NCI-H1092 (cell line): ENCODE measurements at regions not wholly inside any gene's neighbourhood (a gene's known extent, or its start where the extent isn't known, plus 50 kb on each side); places are given as distances from the start of the nearest gene placed in this dataset.
"Not testable (repeated sequence)": the region's sequence is repeated elsewhere in the genome, so short reads cannot be mapped to it uniquely, and the experiment has no call there.

Experiments
- DNase-seq: peaks from one replicate; lab custom pipeline; 2025; lab: John Stamatoyannopoulos, UW

DNA sequence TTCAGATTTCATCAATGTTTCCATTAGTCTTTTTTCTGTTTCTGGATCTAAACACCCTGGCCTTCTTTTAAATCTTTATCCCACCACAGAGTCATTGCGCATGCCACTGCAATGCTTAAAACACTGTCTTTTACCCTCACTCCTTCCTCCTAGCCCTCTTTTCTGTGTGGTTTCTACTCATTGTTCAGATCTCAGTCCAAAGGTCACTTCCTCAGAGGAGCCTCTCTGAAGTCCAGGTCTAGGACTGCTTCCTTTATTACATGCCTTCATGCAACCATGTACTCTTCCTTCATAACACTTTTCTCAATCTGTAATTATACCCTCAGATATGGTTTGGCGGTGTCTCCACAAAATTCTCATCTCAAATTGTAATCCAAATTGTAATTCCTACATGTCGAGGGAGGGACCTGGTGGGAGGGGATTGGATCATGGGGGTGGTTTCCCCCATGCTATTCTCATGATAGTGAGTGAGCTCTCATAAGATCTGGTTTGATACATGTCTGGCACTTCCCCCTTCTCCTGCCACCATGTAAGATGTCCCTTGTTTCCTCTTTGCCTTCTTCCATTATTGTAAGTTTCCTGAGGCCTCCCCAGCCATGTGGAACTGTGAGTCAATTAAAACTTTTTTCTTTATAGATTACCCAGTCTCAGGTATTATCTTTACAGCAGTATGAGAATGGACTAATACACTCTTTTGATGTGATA, 808.9 kb downstream of the DIAPH3 start:
- no peak for DNase-seq

DNA sequence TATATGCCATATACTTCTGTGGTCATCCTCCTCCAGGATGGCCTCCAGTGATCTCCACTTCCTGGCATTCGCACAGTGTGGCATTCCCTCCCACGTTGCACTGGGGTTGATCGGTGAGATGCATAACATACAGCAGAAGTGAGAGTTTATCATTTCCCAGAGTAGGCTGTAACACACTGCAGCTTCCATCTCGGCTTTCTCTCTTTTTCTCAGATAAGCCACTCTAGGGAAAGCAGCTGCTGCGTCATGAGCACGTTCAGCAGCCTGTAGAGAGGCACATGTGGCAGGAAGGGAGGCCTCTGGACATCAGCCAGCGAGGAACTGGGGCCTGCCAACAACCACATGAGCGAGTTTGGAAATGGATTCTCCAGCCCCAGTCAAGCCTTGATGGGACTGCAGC, 807.1 kb downstream of the DIAPH3 start:
- peak; percentile 82 for DNase-seq

DNA sequence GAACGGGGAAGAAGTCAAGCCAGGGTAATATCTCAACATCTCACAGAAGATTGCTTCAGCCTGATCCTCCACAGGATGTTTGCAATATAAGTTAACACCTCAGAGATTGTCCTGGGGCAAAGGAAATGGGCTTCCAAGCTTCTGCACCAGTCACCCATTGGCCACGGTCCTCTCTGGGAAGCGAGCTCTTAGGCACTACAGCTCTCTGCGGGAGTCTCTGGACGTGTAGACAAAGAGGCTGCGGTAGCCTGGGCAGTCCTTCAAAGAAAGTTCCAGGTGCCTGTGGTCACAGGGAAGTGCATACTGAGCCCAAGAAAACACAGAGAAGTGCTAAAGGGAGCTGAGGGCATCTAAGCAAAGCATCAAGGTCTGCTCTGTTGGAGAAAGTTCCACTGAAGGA, 805.7 kb downstream of the DIAPH3 start:
- DNase-seq, result no peak

DNA sequence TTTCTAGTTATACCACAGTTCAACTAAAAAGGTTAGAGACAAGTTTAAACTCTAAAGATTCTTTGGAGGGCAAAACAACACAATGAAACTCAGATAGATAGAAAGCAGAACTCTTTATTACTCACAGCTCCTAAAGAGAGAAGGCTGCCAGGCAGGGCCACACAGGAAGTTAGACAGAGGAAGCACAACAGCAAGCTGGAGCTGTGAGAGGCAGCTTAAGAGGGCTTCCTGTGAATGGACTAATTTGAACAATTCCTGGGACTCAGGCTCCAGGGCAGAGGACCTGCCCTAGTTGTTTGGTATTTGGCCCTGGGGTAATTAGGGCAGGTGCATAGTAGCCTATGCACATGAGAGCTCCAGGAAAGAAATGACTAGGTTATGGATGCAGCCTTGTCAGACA, 803.6 kb downstream of the DIAPH3 start:
- no peak for DNase-seq

DNA sequence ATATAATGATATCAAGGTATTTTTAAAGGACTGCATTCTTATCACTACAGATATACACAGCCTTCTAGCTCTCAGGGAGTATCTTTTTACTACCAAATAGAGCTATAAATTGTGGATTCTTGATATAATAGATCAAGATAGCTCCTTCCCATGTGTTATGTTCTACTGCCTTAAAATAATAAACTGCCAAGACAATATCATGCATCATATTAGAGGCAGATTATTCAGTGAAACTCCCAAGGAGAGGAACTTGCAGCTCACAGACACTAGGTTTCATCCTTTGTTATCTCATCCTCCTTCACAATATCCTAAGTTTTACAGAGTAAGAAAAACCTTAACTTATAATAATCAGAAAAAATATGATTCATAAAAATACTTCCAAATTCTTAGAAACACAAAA, 802.8 kb downstream of the DIAPH3 start:
- no peak for DNase-seq

DNA sequence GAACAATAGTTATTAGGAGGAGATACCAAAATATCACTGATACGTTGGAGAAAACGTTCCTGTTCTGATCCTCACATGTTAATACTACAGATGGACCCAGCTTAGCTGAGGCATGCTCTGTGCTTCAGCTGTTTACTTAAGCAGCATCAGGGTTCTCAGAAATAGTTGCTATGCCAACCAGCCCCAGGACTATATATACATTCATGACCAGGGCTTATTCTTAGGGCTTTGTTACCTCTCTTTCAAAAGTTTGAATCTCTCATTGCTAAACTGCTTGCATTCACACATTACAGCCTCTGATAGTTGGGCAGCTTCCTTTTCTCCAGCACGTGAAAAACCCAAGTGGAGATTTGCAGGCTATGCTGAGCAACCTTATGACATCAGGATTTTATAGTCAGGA, 800.4 kb downstream of the DIAPH3 start:
- no peak for DNase-seq

DNA sequence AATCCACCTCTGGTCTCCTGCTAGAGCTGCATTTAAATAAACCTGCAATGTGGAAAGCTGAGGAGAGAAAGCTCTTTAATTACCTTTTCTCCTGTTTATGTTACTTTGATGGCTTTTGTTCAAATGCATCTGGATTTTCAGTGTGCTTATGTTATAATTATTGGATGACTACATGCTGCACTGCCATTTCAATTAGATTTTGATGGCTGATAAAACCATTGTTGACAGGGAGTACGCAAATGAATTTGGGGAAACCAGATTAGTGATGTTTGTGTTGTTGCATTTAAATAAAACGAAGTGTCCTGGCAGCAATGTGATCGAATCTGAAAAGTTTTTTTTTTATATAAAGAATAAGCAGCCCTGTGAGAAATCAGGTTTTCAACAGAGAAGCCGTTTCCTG, 799.8 kb downstream of the DIAPH3 start:
- DNase-seq, result no peak

DNA sequence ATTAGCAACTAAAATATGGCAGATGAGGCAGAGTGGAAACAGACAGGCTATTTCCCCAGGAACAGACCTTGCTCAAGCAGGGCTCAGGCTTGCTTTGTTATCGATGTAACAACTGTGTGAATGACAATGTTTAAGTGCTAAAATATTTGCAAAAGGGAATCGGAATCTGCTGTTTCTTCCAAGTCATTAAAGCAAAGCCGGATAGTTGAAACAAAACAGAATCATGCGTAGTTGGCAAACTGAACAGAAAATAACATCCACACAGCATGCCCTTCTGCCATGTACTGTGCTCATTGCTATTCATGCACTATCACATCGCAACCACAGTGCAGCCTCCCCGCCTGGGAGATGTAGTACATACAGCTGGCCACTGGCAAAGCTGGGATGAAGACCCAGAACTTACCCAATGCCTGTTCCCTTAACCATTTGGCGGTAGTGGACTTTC, 799.1 kb downstream of the DIAPH3 start:
- DNase-seq, result no peak

DNA sequence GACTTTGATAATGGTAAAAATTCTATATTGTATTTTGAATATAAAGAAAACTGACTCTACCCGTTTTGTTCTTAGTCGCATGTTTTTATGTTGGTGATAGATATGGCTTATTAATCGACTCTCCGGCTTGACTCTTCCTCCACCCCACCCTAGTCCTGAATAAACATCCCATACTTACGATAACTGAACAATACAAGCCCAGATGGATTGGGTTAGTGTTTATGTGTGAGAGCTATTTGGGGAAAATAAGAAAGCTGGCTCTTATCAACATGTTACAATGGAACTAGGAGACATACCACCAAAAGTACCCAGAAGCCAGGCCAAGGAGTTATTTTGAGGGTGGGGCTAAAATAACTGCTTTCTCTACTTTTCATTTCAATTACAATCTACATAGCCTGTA, 796.3 kb downstream of the DIAPH3 start:
- DNase-seq, result no peak

DNA sequence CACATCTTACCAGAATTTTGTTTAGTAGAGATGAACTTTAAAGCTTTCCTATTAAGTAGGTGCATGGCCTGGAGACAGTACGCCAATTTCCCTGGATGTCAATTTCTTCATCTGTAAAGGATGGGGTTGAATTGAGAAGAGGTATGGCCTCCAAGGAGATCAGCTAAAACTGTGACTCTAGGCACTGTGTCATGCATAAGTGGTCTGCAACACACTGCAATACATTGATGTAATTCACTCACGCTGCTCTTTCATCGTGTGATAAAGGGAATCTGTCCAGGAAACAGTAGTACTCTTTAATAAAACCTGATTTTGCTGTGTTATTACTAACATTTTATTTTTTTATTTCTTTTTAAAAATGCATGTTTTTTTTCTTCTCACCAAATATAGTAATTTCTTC, 795.8 kb downstream of the DIAPH3 start:
- DNase-seq, result no peak

DNA sequence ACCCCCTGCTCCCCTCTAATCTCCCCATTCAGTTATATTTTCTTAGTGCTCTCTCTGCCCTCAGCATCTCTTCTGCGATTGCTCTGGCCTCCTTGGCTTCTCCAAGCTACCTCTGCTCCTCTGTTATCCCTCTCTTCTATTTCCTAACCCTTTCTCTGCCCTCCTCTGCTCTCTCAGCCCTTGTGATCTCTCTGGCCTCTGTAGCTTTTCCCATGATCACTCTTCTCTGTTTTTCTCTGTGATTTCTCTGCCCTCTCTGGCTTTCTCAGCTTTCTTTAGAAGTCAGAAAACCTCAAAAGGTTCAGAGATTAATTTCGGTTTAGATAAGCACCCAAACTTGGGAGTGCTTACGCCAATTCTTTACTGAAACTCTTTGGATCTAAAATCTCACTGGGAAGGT, 795.0 kb downstream of the DIAPH3 start:
- DNase-seq, result no peak

DNA sequence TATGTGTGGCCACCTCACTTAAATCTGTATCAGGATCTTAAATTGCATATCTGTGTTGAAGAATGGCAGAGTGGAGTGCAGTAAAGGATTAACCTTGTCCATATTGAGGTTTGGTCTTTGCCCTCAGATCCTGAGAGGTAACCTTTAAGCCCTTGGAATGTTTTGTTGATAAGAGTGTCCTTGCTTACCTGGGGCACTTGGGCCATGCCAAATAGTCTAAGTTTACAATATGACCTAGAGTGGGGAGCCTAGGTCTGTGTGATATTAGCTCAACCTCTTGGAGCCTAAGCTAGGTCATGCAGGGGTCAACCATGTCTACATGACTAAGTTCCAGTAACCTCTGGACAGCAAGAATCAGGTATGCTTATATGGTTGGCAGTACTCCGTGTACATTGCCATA, 792.5 kb downstream of the DIAPH3 start:
- no peak for DNase-seq

DNA sequence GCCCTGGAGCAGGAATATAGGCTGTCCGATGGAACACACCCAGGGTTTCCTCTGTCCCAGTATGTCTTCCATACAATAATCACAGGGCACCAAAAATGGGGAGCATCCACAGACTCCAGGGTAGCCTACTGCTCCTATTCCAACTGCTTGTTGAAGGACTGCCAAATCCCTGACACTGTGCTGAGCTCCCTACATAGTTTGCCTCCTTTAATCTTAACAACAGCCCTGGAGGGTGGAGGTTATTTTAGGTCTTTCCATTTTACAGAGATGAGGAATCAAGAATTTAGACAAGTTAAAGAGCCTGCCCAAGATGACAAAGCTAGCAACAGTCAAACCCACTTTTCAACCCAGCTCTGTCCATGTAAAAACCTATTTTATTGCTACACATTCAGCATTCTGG, 790.4 kb downstream of the DIAPH3 start:
- no peak for DNase-seq

DNA sequence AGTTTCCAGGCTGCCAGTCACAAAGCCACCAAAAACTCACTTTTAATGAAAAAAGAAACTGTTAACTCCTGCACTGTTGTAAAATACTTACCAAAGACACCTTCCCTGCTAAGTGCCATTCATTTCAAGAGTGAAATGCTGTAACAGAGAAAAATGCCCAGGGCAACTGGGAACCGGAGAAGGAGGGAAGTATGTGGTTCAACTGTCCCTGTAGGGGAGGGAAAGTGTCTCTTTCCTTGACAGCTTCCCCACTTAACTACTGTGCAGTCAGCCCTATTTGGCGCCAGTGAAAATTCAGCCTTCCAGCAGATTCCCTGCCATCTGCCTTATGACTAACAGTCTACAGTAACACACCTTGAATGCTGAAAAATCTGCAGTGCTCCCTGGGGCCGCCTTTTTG, 789.0 kb downstream of the DIAPH3 start:
- DNase-seq, result no peak

DNA sequence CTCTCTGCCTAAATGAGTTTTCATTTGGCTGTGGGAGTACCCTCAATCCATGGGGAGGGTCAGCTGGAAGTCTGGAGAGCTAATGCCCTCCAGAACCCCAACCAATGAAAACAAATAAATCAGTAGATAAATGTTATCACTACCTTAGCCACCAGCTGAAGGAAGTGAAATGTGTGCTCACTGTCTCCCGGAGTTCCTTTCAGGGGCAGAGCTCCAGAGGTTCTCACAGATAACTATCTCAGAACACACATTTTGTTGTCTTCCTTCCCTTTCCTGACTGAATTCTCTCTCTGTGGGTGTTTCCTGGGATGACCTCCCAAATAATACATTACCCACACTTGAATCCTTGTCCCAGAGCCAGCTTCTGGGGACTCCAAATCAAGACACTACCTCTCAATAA, 779.6 kb downstream of the DIAPH3 start:
- no peak for DNase-seq

DNA sequence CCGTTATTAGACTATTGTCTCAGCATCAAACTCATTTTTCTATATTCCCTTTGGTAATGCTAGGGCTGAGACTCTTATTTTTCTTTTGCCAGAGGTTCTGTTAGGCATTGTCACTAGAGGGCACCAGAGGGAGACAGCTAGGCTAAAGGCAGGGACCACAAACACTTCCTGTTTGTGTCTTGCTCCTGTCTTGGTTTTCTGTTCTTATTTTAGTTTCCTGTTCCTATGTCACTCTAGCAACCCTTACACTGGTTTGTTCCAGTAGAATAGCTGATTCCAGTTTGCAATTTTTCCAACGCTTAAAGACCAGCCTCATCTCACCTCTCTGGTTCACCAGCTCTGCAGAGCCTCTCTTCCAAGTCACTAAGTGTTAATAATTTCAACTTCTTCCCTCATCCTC, 772.0 kb downstream of the DIAPH3 start:
- peak; percentile 74 for DNase-seq

DNA sequence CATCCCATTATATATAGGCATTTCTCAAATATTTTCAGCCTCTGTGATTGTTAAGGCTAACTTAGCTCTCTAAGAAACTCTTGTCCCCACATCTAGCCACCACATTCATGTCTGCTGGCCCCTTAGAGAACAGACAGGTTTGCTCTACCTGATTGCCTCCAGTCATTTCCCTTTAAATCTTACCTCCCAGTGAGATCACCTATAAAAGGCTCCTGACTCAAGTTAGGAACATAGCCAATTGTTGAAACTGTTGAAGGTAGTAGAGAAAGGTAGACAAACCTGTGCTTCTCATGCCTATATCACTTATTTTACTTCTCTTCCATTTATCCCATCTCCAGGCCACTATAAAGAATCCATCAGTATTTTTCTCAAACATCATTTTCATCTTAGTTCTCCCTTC, 771.4 kb downstream of the DIAPH3 start:
- DNase-seq, result no peak

DNA sequence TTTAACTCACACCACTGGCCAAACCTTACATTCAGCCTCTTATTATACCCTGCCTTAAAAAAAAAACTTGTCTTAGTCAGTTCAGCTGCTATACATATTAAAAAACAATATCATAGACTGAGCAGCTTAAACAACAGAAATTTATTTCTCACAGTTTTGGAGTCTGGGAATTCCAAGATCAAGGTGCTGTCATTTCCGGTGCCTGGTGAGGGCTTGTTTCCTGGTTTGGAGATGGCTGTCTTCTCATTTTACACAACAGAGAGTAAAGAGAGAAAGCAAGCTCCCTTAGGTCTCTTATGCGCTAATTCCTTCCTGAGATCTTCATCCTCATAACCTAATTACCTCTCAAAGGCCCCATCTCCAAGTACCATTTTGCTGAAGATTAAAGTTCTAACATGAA, 769.2 kb downstream of the DIAPH3 start:
- DNase-seq, result no peak

DNA sequence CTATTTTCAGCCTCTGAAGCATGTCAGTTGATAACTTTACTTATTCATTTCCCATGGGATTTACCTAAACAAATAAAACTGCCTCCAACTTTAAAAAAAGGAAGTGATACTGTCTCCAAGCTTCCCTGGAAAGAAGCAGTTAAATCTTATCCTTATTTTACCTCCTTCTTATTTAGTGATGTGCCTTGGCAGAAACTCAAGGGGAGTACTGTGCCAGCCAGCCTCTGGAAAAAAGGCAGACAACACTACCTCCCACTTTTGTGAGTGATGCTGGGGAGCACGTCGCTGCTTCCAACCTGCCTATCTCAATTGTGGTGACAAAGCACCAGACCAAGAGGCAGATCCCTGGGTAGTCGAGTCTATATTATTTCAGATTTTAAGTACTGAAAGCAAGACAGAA, 765.6 kb downstream of the DIAPH3 start:
- no peak for DNase-seq

DNA sequence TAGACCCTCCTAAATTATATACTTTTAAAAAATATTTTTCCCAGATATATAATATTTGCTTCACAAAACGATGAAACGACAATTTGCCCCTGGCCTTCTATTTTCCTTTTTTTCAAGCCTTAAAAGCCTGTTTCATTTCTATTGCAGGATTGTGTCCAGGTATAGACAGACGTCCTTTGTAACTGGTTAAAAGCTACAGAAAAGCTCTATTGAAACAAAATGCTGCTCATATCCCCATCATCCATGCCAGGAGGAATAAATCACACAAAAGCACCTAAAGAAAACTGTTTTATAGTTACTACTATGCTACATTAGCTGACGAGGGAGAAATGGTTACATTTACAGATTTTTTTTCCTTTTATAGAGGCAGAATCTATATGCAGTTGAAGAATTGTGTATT, 765.1 kb downstream of the DIAPH3 start:
- no peak for DNase-seq

DNA sequence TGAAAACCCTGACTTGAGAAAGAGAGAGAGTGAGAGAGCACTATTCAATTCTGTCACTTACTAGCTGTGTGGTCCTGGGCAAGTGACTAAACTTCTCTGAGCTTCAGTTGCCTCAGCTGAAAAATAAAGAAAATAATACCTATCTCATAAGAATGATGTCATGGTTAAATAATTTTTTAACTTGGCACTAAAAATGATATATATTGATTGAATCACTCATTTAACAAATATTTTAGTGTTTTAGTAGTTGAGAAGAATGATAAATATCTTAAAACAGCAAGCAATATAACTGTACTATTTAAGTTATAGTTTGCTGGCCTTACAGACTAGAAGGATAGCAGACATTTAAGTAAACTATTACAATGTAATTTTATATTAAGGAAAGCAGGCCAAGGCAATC, 764.2 kb downstream of the DIAPH3 start:
- DNase-seq, result no peak

DNA sequence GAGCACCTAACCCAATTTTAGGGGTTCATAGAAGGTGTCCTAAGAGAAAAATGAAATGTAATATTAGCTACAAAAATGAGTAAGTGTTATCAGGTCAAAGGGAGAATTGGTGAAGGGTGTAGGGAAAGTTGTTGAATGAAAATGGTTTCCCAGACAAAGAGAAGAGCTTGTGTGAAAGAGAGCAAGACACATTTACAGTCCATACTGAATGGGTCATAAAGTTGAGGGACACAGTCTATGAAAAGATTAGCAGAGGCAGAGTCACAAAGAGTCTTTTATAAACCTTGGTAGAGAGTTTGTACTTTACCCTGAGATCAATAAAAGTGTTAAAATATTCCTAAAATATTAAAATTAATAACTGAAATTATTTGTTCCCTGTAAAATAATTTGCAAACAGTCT, 759.4 kb downstream of the DIAPH3 start:
- DNase-seq, result no peak

DNA sequence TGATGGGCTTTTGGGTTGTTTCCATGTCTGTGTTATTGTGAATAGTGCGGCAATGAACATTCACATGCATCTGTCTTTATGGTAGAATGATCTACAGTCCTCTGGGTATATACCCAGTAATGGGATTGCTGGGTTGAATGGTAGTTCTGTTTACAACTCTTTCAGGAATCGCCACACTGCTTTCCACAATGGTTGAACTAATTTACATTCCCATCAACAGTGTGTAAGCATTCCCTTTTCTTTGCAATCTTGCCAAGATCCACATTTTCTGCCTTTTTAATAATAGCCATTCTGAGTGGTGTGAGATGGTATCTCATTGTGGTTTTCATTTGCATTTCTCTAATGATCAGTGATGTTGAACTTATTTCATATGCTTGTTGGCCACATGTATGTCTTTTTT, 756.5 kb downstream of the DIAPH3 start:
- not testable (repeated sequence) for DNase-seq

DNA sequence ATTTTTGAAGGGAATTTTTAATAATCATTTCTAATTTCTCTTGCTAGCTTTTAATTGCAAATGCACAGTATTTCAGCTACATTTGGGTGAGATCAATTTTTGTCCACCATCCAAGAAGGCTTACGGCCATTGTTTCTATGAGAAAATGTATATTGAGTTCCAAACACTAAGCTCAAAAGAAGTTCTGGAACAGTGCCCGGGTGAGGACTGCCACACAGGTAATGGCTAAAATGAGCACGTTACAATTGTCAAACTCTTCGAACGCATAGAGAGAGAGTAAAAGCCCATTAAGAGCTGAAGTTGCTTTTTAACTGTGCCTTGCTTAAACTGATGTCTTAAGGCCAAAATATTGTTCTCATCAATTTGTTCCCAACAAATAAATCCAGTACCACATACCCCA, 755.0 kb downstream of the DIAPH3 start:
- peak; percentile 89 for DNase-seq

DNA sequence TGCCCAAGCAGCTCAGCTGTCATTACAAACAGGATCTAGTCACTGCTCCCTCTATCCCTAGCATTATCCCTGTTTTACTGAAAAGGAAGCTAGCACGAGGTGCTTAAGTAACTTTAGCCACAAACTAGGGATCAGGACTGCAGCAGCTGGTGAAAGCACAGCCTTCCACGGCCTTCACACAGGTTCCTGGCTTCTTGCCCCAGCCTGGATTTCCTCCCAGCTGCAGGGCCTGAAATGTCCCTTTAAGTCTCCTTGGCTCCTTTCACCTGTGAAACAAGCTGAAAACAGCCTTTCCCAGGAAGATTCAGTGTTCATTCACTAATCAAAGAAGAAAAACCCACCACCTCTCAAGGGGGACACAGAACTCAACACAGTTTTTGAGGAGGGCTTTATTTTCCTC, 754.5 kb downstream of the DIAPH3 start:
- DNase-seq, result peak; percentile 81
